HUDEP-2 (cell line): ENCODE measurements at regions not wholly inside any gene's neighbourhood (a gene's known extent, or its start where the extent isn't known, plus 50 kb on each side); places are given as distances from the start of the nearest gene placed in this dataset.

Experiments
- DNase-seq, 76 experiments: peaks; one replicate each; lab custom pipeline; 2025; ENCODE audit not compliant: unreplicated experiment in 76 of 76; lab: John Stamatoyannopoulos, UW

GRCh38 chr10:28922127-28922526, 244.8 kb downstream of the BAMBI start:
- no peak for DNase-seq

GRCh38 chr10:28922861-28923260, 245.5 kb downstream of the BAMBI start:
- no peak for DNase-seq

GRCh38 chr10:28924717-28925116, 247.4 kb downstream of the BAMBI start:
- DNase-seq = no peak

GRCh38 chr10:28925121-28925663, 247.9 kb downstream of the BAMBI start:
- DNase-seq = no peak

GRCh38 chr10:28926932-28927331, 249.6 kb downstream of the BAMBI start:
- DNase-seq = no peak

- DNase-seq = no peak
Measured at GRCh38 chr10:28928484-28928883, 251.2 kb downstream of the BAMBI start.

GRCh38 chr10:28929942-28930341, 252.6 kb downstream of the BAMBI start:
- no peak for DNase-seq

GRCh38 chr10:28930514-28931495, 253.5 kb downstream of the BAMBI start:
- no peak for DNase-seq

GRCh38 chr10:28935061-28935460, 257.7 kb downstream of the BAMBI start:
- DNase-seq = no peak

- DNase-seq = no peak
Measured at GRCh38 chr10:28937959-28938358, 260.6 kb downstream of the BAMBI start.

GRCh38 chr10:28938745-28939144, 261.4 kb downstream of the BAMBI start:
- DNase-seq = no peak

GRCh38 chr10:28939281-28940157, 262.2 kb downstream of the BAMBI start:
- peak in 2 of 76 experiments; percentile 1 to 3 for DNase-seq

- no peak for DNase-seq
Measured at GRCh38 chr10:28940158-28940888, 263.0 kb downstream of the BAMBI start.

GRCh38 chr10:28942012-28942411, 264.7 kb downstream of the BAMBI start:
- DNase-seq = no peak

GRCh38 chr10:28945959-28946358, 268.6 kb downstream of the BAMBI start:
- no peak for DNase-seq

GRCh38 chr10:28946479-28946878, 269.2 kb downstream of the BAMBI start:
- no peak for DNase-seq

GRCh38 chr10:28947171-28947570, 269.9 kb downstream of the BAMBI start:
- DNase-seq = no peak

- DNase-seq = no peak
Measured at GRCh38 chr10:28948046-28948445, 270.7 kb downstream of the BAMBI start.

- no peak for DNase-seq
Measured at GRCh38 chr10:28949005-28950004, 272.0 kb downstream of the BAMBI start.
